ENCODE measurements at regions not wholly inside any gene's neighbourhood (a gene's known extent, or its start where the extent isn't known, plus 50 kb on each side); places are given as distances from the start of the nearest gene placed in this dataset.

GRCh38 chr6:48525849-48526248 lies 414.9 kb upstream of the PTCHD4 start:
- TF ChIP-seq MAX (IDR thresholded peaks at IDR 0.05) (no peak), REST (IDR thresholded peaks at IDR 0.05; ENCODE audit: low read depth) (no peak), TEAD4 (IDR thresholded peaks at IDR 0.05) (no peak), RAD21 (IDR thresholded peaks at IDR 0.05; ENCODE audit: low read depth) (no peak), EGR1 (IDR thresholded peaks at IDR 0.05) (no peak), TAF1 (IDR thresholded peaks at IDR 0.05; ENCODE audit: low read depth) (no peak), YY1 (IDR thresholded peaks at IDR 0.05; ENCODE audit: low read depth) (no peak), FOXM1 (IDR thresholded peaks at IDR 0.05; ENCODE audit: borderline replicate concordance, low read depth) (no peak), CEBPB (IDR thresholded peaks at IDR 0.05) (no peak), ZBTB7A (IDR thresholded peaks at IDR 0.05; ENCODE audit: low read depth) (no peak)

All from Ishikawa (cell line).